Stomach (tissue), 4 donors: ENCODE measurements at regions not wholly inside any gene's neighbourhood (a gene's known extent, or its start where the extent isn't known, plus 50 kb on each side); places are given as distances from the start of the nearest gene placed in this dataset.

ENCODE experiments used
- CTCF ChIP-seq, 7 experiments: fragments of 450-650 bp in 4 of 7; fragments of 200-600 bp in 3 of 7; sonication (generic) in 3 of 7; IDR thresholded peaks; one replicate each; pipeline ENCODE4 v1.5.1; 2016 to 2019; ENCODE audit warnings: antibody characterized with exemption in 7 of 7, control low read depth in 2 of 7, mild to moderate bottlenecking in 1 of 7
- EP300 ChIP-seq: sonication (generic); formaldehyde crosslinking; IDR thresholded peaks from one replicate; pipeline ENCODE4 v1.6.1; 2017; ENCODE audit warnings: antibody characterized with exemption
- POLR2A ChIP-seq, 4 donors: fragments of 450-650 bp; IDR thresholded peaks; one replicate each; pipeline ENCODE4 v1.6.1; 2016; ENCODE audit warnings: antibody characterized with exemption in 4 of 4, control low read depth in 2 of 4, mild to moderate bottlenecking in 1 of 4, moderate library complexity in 1 of 4
- POLR2AphosphoS5 ChIP-seq, 3 donors: sonication (generic); formaldehyde crosslinking; IDR thresholded peaks; one replicate each; pipeline ENCODE4 v1.6.1; 2016; ENCODE audit warnings: antibody characterized with exemption in 3 of 3

- no peak for TF ChIP-seq POLR2A (IDR thresholded peaks at IDR 0.05)
- TF ChIP-seq EP300 = no peak
- no peak for TF ChIP-seq CTCF (IDR thresholded peaks at IDR 0.05)
- TF ChIP-seq POLR2AphosphoS5 (IDR thresholded peaks at IDR 0.05) = no peak
Measured at GRCh38 chrX:4661771-4662170, 948.3 kb upstream of the PRKX start.
